ENCODE measurements at regions not wholly inside any gene's neighbourhood (a gene's known extent, or its start where the extent isn't known, plus 50 kb on each side); places are given as distances from the start of the nearest gene placed in this dataset.

DNA sequence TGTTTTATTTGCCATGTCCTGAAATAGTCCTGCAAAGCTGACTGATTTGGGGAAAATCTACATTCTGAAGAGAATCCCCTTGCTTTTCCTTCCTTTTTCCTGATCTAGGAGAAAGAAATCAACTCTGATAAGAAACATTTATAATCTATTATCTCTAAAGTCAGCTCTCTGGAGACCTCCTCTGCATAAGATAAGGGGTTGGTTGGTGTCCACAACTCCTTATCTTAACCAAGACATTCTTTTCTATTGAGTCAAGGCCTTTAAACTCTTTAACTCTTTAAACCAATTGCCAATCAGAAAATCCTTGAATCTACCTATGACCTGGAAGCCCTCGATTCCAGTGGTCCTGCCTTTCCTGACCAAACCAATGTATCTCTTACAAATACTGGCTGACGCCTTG is 373.6 kb upstream of the RASGEF1B start:
- TF ChIP-seq, protein P1, sequence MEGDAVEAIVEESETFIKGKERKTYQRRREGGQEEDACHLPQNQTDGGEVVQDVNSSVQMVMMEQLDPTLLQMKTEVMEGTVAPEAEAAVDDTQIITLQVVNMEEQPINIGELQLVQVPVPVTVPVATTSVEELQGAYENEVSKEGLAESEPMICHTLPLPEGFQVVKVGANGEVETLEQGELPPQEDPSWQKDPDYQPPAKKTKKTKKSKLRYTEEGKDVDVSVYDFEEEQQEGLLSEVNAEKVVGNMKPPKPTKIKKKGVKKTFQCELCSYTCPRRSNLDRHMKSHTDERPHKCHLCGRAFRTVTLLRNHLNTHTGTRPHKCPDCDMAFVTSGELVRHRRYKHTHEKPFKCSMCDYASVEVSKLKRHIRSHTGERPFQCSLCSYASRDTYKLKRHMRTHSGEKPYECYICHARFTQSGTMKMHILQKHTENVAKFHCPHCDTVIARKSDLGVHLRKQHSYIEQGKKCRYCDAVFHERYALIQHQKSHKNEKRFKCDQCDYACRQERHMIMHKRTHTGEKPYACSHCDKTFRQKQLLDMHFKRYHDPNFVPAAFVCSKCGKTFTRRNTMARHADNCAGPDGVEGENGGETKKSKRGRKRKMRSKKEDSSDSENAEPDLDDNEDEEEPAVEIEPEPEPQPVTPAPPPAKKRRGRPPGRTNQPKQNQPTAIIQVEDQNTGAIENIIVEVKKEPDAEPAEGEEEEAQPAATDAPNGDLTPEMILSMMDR (IDR thresholded peaks at IDR 0.05), result no peak
- TF ChIP-seq, protein P2, sequence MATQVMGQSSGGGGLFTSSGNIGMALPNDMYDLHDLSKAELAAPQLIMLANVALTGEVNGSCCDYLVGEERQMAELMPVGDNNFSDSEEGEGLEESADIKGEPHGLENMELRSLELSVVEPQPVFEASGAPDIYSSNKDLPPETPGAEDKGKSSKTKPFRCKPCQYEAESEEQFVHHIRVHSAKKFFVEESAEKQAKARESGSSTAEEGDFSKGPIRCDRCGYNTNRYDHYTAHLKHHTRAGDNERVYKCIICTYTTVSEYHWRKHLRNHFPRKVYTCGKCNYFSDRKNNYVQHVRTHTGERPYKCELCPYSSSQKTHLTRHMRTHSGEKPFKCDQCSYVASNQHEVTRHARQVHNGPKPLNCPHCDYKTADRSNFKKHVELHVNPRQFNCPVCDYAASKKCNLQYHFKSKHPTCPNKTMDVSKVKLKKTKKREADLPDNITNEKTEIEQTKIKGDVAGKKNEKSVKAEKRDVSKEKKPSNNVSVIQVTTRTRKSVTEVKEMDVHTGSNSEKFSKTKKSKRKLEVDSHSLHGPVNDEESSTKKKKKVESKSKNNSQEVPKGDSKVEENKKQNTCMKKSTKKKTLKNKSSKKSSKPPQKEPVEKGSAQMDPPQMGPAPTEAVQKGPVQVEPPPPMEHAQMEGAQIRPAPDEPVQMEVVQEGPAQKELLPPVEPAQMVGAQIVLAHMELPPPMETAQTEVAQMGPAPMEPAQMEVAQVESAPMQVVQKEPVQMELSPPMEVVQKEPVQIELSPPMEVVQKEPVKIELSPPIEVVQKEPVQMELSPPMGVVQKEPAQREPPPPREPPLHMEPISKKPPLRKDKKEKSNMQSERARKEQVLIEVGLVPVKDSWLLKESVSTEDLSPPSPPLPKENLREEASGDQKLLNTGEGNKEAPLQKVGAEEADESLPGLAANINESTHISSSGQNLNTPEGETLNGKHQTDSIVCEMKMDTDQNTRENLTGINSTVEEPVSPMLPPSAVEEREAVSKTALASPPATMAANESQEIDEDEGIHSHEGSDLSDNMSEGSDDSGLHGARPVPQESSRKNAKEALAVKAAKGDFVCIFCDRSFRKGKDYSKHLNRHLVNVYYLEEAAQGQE (IDR thresholded peaks at IDR 0.05; ENCODE audit: insufficient read depth in 1 of 2, low read depth in 2 of 2, low read length in 1 of 2), result no peak
- TF ChIP-seq SIN3A (IDR thresholded peaks at IDR 0.05; ENCODE audit: borderline replicate concordance, insufficient read depth, low read depth, low read length) (no peak), POLR2AphosphoS5 (IDR thresholded peaks at IDR 0.05; ENCODE audit: low read depth, low read length) (no peak), TCF7L2 (IDR thresholded peaks at IDR 0.05; ENCODE audit: low read depth, low read length) (no peak)

Measured in Panc1 (cell line).